ENCODE measurements at regions not wholly inside any gene's neighbourhood (a gene's known extent, or its start where the extent isn't known, plus 50 kb on each side); places are given as distances from the start of the nearest gene placed in this dataset.

- no peak for DNase-seq (ENCODE audit: low read depth)
- H3K4me3 ChIP-seq (ENCODE audit: low read depth, low read length), result no peak overlapping the region
- no peak for TF ChIP-seq CTCF (IDR thresholded peaks at IDR 0.05; ENCODE audit: insufficient read depth, low read depth, low read length, missing control alignments)
Observed at GRCh38 chr9:13383855-13384254, 104.4 kb upstream of the MPDZ start.

- H3K4me3 ChIP-seq (ENCODE audit: low read depth, low read length), result no peak overlapping the region
- no peak for TF ChIP-seq CTCF (IDR thresholded peaks at IDR 0.05; ENCODE audit: insufficient read depth, low read depth, low read length, missing control alignments)
- no peak for DNase-seq (ENCODE audit: low read depth)
Observed at GRCh38 chr9:13383216-13383615, 103.7 kb upstream of the MPDZ start.

- no peak overlapping the region for H3K4me3 ChIP-seq (ENCODE audit: low read depth, low read length)
- TF ChIP-seq CTCF (IDR thresholded peaks at IDR 0.05; ENCODE audit: insufficient read depth, low read depth, low read length, missing control alignments), result no peak
- no peak for DNase-seq (ENCODE audit: low read depth)
Observed at GRCh38 chr9:13382595-13382994, 103.1 kb upstream of the MPDZ start.

GRCh38 chr9:13380903-13381302 is 101.4 kb upstream of the MPDZ start:
- no peak for TF ChIP-seq CTCF (IDR thresholded peaks at IDR 0.05; ENCODE audit: insufficient read depth, low read depth, low read length, missing control alignments)
- no peak overlapping the region for H3K4me3 ChIP-seq (ENCODE audit: low read depth, low read length)
- no peak for DNase-seq (ENCODE audit: low read depth)

- TF ChIP-seq CTCF (IDR thresholded peaks at IDR 0.05; ENCODE audit: insufficient read depth, low read depth, low read length, missing control alignments), result no peak
- no peak overlapping the region for H3K4me3 ChIP-seq (ENCODE audit: low read depth, low read length)
- DNase-seq (ENCODE audit: low read depth), result no peak
Observed at GRCh38 chr9:13378154-13378553, 98.7 kb upstream of the MPDZ start.

- no peak for DNase-seq (ENCODE audit: low read depth)
- TF ChIP-seq CTCF (IDR thresholded peaks at IDR 0.05; ENCODE audit: insufficient read depth, low read depth, low read length, missing control alignments), result no peak
- no peak overlapping the region for H3K4me3 ChIP-seq (ENCODE audit: low read depth, low read length)
Observed at GRCh38 chr9:13377171-13377925, 97.9 kb upstream of the MPDZ start.

GRCh38 chr9:13372510-13372909 is 93.0 kb upstream of the MPDZ start:
- H3K4me3 ChIP-seq (ENCODE audit: low read depth, low read length), result no peak overlapping the region
- no peak for DNase-seq (ENCODE audit: low read depth)
- TF ChIP-seq CTCF (IDR thresholded peaks at IDR 0.05; ENCODE audit: insufficient read depth, low read depth, low read length, missing control alignments), result no peak
